SH-SY5Y (cell line): ENCODE measurements at regions not wholly inside any gene's neighbourhood (a gene's known extent, or its start where the extent isn't known, plus 50 kb on each side); places are given as distances from the start of the nearest gene placed in this dataset.

Experiments used
- GATA2 ChIP-seq: IDR thresholded peaks from 2 replicates; pipeline ENCODE4 v1.6.1; 2011; ENCODE audit warnings: mild to moderate bottlenecking, low read depth, low read length
- GATA3 ChIP-seq: IDR thresholded peaks from 2 replicates; pipeline ENCODE4 v1.6.1; 2011; ENCODE audit warnings: low read depth, mild to moderate bottlenecking, low read length, moderate library complexity

- TF ChIP-seq GATA3 (no peak), GATA2 (no peak)
Observed at GRCh38 chr15:62417439-62417838, 252.4 kb upstream of the C2CD4B start.

- no peak for TF ChIP-seq GATA2
Observed at GRCh38 chr15:62419192-62419591, 254.1 kb upstream of the C2CD4B start.

GRCh38 chr15:62421289-62421688, 256.2 kb upstream of the C2CD4B start:
- TF ChIP-seq GATA3 (no peak), GATA2 (no peak)

- TF ChIP-seq GATA2, result no peak
- TF ChIP-seq GATA3, result no peak
Observed at GRCh38 chr15:62426387-62426956, 261.4 kb upstream of the C2CD4B start.

- no peak for TF ChIP-seq GATA2
- no peak for TF ChIP-seq GATA3
Observed at GRCh38 chr15:62428259-62428658, 263.2 kb upstream of the C2CD4B start.

GRCh38 chr15:62428851-62429598, 263.9 kb upstream of the C2CD4B start:
- TF ChIP-seq GATA3 (no peak), GATA2 (no peak)

GRCh38 chr15:62430056-62430455, 265.0 kb upstream of the C2CD4B start:
- no peak for TF ChIP-seq GATA2
- no peak for TF ChIP-seq GATA3

- TF ChIP-seq GATA2 (no peak), GATA3 (no peak)
Observed at GRCh38 chr15:62430552-62430951, 265.5 kb upstream of the C2CD4B start.

GRCh38 chr15:62431008-62431797, 266.1 kb upstream of the C2CD4B start:
- TF ChIP-seq GATA2 (no peak), GATA3 (no peak)

- TF ChIP-seq GATA2 (no peak), GATA3 (no peak)
Observed at GRCh38 chr15:62431817-62432216, 266.7 kb upstream of the C2CD4B start.

- no peak for TF ChIP-seq GATA3
- no peak for TF ChIP-seq GATA2
Observed at GRCh38 chr15:62432702-62433398, 267.8 kb upstream of the C2CD4B start.

- TF ChIP-seq GATA2 (no peak), GATA3 (no peak)
Observed at GRCh38 chr15:62436235-62436634, 271.1 kb upstream of the C2CD4B start.

GRCh38 chr15:62437753-62438152, 272.7 kb upstream of the C2CD4B start:
- TF ChIP-seq GATA2 (no peak), GATA3 (no peak)

- TF ChIP-seq GATA3 (no peak), GATA2 (no peak)
Observed at GRCh38 chr15:62439543-62440016, 274.5 kb upstream of the C2CD4B start.
